IMR-90 (cell line): ENCODE measurements at regions not wholly inside any gene's neighbourhood (a gene's known extent, or its start where the extent isn't known, plus 50 kb on each side); places are given as distances from the start of the nearest gene placed in this dataset.

ENCODE experiments used
- ATAC-seq: fragments of 200-7000 bp; cut with Tn5 transposase; 2 replicates; pipeline ENCODE4 v1.9.1; 2020; ENCODE audit warnings: low read depth, mild to moderate bottlenecking, moderate library complexity
- BruUV-seq: library from RNA; stranded (reverse); fragments of 400-500 nt; replicated peaks from 2 replicates; lab custom pipeline; 2021; lab: Mats Ljungman, UMichigan
- CTCF ChIA-PET: fragments of 300-600 bp; formaldehyde crosslinking; extraction: SDS; loops from one replicate; lab custom pipeline; 2021; ENCODE audit warnings: antibody characterized with exemption; lab: Yijun Ruan, JAX
- POLR2A ChIA-PET: fragments of 300-600 bp; sonication (Branson Sonifier 250); formaldehyde crosslinking; loops from one replicate; lab custom pipeline; 2022; ENCODE audit warnings: antibody characterized with exemption; ENCODE audit not compliant: unreplicated experiment; lab: Charles Lee
- DNase-seq: peaks from one replicate; pipeline ENCODE4 v3.0.0; 2013
- H2AFZ ChIP-seq: replicated peaks from 2 replicates; pipeline ENCODE3; 2013; ENCODE audit warnings: low read length, mild to moderate bottlenecking; ENCODE audit not compliant: poor library complexity
- H2AK5ac ChIP-seq: 2 replicates; pipeline ENCODE4 v1.6.1; 2013; ENCODE audit warnings: low read depth, low read length, inconsistent platforms
- H2AK9ac ChIP-seq: replicated peaks from 2 replicates; pipeline ENCODE3; 2013; ENCODE audit warnings: mild to moderate bottlenecking, low read depth, low read length, moderate library complexity; ENCODE audit not compliant: poor library complexity
- H2BK120ac ChIP-seq: 2 replicates; pipeline ENCODE4 v1.6.1; 2013; ENCODE audit warnings: low read depth, low read length, inconsistent platforms
- H2BK15ac ChIP-seq: 3 replicates; pipeline ENCODE4 v1.6.1; 2013; ENCODE audit warnings: low read depth, low read length, inconsistent platforms
- H2BK20ac ChIP-seq: 2 replicates; pipeline ENCODE4 v1.6.1; 2013; ENCODE audit warnings: low read depth, mild to moderate bottlenecking, inconsistent platforms, low read length, moderate library complexity
- H2BK5ac ChIP-seq: 2 replicates; pipeline ENCODE4 v1.6.1; 2013; ENCODE audit warnings: mild to moderate bottlenecking, low read depth, low read length, inconsistent platforms; ENCODE audit not compliant: poor library complexity, severe bottlenecking
- H3K14ac ChIP-seq: replicated peaks from 2 replicates; pipeline ENCODE4 v1.6.1; 2013; ENCODE audit warnings: low read depth, low read length, inconsistent platforms
- H3K18ac ChIP-seq: 2 replicates; pipeline ENCODE4 v1.6.1; 2013; ENCODE audit warnings: low read depth, low read length, control low read depth
- H3K23ac ChIP-seq: 2 replicates; pipeline ENCODE4 v1.6.1; 2013; ENCODE audit warnings: low read depth, low read length, inconsistent platforms
- H3K27ac ChIP-seq: 2 replicates; pipeline ENCODE4 v1.5.1; 2013; ENCODE audit warnings: mild to moderate bottlenecking, control low read depth, low read length; ENCODE audit not compliant: insufficient read depth
- H3K27me3 ChIP-seq: 2 replicates; pipeline ENCODE4 v1.6.1; 2013; ENCODE audit warnings: low read length; ENCODE audit not compliant: control insufficient read depth, insufficient read depth
- H3K36me3 ChIP-seq: 2 replicates; pipeline ENCODE4 v1.6.1; 2013; ENCODE audit warnings: low read length, mixed read lengths; ENCODE audit not compliant: control insufficient read depth, insufficient read depth
- H3K4ac ChIP-seq: 2 replicates; pipeline ENCODE4 v1.6.1; 2013; ENCODE audit warnings: low read depth, low read length, inconsistent platforms
- H3K4me1 ChIP-seq: 2 replicates; pipeline ENCODE4 v1.6.1; 2013; ENCODE audit warnings: low read length, mixed read lengths; ENCODE audit not compliant: control insufficient read depth, insufficient read depth
- H3K4me2 ChIP-seq: 2 replicates; pipeline ENCODE4 v1.6.1; 2013; ENCODE audit warnings: low read depth, mild to moderate bottlenecking, control low read depth, low read length, moderate library complexity
- H3K4me3 ChIP-seq: 2 replicates; pipeline ENCODE4 v1.5.1; 2013; ENCODE audit warnings: low read depth, mild to moderate bottlenecking, control low read depth, low read length, moderate library complexity; ENCODE audit not compliant: insufficient read depth
- H3K56ac ChIP-seq: 2 replicates; pipeline ENCODE4 v1.6.1; 2013; ENCODE audit warnings: low read length, inconsistent platforms; ENCODE audit not compliant: insufficient read depth; ENCODE audit errors: extremely low read depth
- H3K79me1 ChIP-seq, 2 experiments: 2 replicates each; pipeline ENCODE4 v1.6.1; 2013; ENCODE audit warnings: low read length in 2 of 2, inconsistent platforms in 1 of 2, low read depth in 1 of 2
- H3K9ac ChIP-seq: 2 replicates; pipeline ENCODE4 v1.6.1; 2013; ENCODE audit warnings: low read depth, low read length, control low read depth
- H3K9me1 ChIP-seq: 2 replicates; pipeline ENCODE4 v1.6.1; 2013; ENCODE audit warnings: low read length, inconsistent platforms; ENCODE audit not compliant: insufficient read depth
- H3K9me3 ChIP-seq: 2 replicates; pipeline ENCODE4 v1.6.1; 2013; ENCODE audit warnings: low read length; ENCODE audit not compliant: control insufficient read depth, insufficient read depth
- H4K20me1 ChIP-seq: 2 replicates; pipeline ENCODE4 v1.6.1; 2013; ENCODE audit warnings: low read length, inconsistent platforms; ENCODE audit not compliant: insufficient read depth
- H4K5ac ChIP-seq: 2 replicates; pipeline ENCODE4 v1.6.1; 2013; ENCODE audit warnings: mild to moderate bottlenecking, low read depth, low read length, control low read depth
- H4K8ac ChIP-seq, 2 experiments: 2 replicates each; pipeline ENCODE4 v1.6.1; 2013; ENCODE audit warnings: low read depth in 2 of 2, low read length in 2 of 2, control low read depth in 1 of 2, inconsistent platforms in 1 of 2
- H4K91ac ChIP-seq: 2 replicates; pipeline ENCODE4 v1.6.1; 2013; ENCODE audit warnings: low read depth, low read length, inconsistent platforms; ENCODE audit not compliant: insufficient read depth
- CEBPB ChIP-seq: IDR thresholded peaks from 2 replicates; pipeline ENCODE4 v1.6.1; 2012; ENCODE audit warnings: low read depth, low read length, improper control_type of control experiment
- FOS ChIP-seq: fragments of 150-350 bp; IDR thresholded peaks from 2 replicates; pipeline ENCODE4 v1.6.1; 2016; ENCODE audit warnings: low read depth, low read length
- RAD21 ChIP-seq: IDR thresholded peaks from 2 replicates; pipeline ENCODE4 v1.6.1; 2012; ENCODE audit warnings: low read length, improper control_type of control experiment
- SMC3 ChIP-seq: fragments of 150-350 bp; IDR thresholded peaks from 2 replicates; pipeline ENCODE4 v1.6.1; 2016; ENCODE audit warnings: low read depth, mild to moderate bottlenecking, antibody characterized with exemption, low read length, moderate library complexity
- WGBS, 2 experiments: methylation state at CpG; one replicate each; pipeline versions ENCODE4 v1.1.5 to v1.1.7; 2013; ENCODE audit warnings: missing lambda C conversion rate in 2 of 2; ENCODE audit not compliant: insufficient read length in 1 of 2; ENCODE audit errors: extremely low coverage in 2 of 2; 5-methylcytosine and 5-hydroxymethylcytosine counted together
- dilution Hi-C: fragments of 300-500 bp; cut with HindIII; formaldehyde crosslinking; loops from one replicate; pipeline ENCODE4 v1.14.3; 2018; ENCODE audit warnings: low sequenced_read_pairs; ENCODE audit not compliant: unreplicated experiment
- in situ Hi-C: fragments of 300-500 bp; cut with MboI; formaldehyde crosslinking; loops from 3 replicates; pipeline ENCODE4 v1.14.3; 2019; ENCODE audit warnings: low sequenced_read_pairs, inconsistent platforms, mixed read lengths
- intact Hi-C: fragments of 100-400 bp; cut with micrococcal nuclease; formaldehyde crosslinking; loops from 2 replicates; pipeline ENCODE4 v1.10.0; 2022
- TF ChIP-seq, protein P1 (sequence below): fragments of 150-350 bp; IDR thresholded peaks from 2 replicates; pipeline ENCODE4 v1.6.1; 2017; ENCODE audit warnings: mild to moderate bottlenecking, antibody characterized with exemption, low read length, low read depth
- TF ChIP-seq, protein P2 (sequence below): conservative IDR thresholded peaks from 2 replicates; pipeline ENCODE4 v1.5.1; 2012; ENCODE audit warnings: mild to moderate bottlenecking, low read depth, low read length, improper control_type of control experiment

DNA sequence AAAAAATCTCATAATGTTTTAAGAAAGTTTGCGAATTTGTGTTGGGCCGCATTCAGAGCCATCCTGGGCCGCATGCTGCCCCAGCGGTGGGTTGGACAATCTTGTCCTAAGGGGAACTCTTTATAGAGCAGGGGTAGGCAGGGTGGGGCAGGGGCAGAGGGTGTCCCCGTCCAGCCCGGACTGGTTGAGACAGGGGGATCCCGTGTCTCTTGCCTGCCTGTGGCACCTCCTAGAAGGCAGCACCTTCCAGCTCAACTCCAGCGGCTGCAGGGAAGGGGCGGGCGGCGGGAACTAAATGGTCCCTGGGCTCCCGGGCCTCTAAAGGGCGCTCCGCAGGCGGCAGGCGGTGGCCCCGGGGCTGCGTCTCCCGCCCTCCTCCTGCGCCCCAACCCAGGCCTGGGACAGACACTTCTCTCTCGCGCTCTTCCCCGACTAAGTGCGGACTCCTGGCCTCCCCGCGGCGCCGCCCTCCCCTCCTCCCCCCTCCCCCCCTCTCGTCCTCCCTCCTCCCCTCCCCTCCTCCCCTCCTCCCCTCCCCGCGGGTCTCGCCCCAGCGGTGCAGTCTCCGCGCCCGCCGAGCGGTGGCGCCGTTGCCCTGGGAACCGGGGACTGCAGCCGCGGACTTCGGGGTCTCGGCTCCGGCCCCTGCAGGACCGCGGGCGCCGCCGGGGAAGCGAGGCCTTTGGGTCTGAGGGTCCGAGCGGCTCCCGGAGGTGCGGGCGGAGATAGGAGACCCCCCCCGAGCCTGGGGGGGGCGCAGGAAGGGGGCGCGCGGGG lies 132.6 kb downstream of the MRPL36 start:
- in situ Hi-C loops: no loop called here

More for the DNA sequence above, 132.6 kb downstream of the MRPL36 start:
- no TSS peak for BruUV-seq
- H3K27me3 ChIP-seq: peaks cover 59% of the 10 kb centered on the region
- no peaks in the 10 kb centered on the region for H4K20me1 ChIP-seq
- H3K27ac ChIP-seq: no peak overlapping the region
- H3K4me3 ChIP-seq: no peak overlapping the region
- no peak overlapping the region for H3K14ac ChIP-seq
- no peak overlapping the region for H2AK9ac ChIP-seq
- H4K91ac ChIP-seq: no peak overlapping the region
- H2BK120ac ChIP-seq: no peak overlapping the region
- WGBS, 2 experiments: 44% methylated on average over 2 of the region's 62 CpGs; no CpG with 5 or more reads in 1 of the 2 experiments
- H2BK20ac ChIP-seq: no peak overlapping the region
- POLR2A ChIA-PET: no interaction called here
- H2AK5ac ChIP-seq: no peak overlapping the region
- H3K79me1 ChIP-seq: no peaks in the 10 kb centered on the region
- H3K9me1 ChIP-seq: 0 out of 2 replicates have a peak, but pooled peaks cover 4% of the 10 kb centered on the region
- intact Hi-C loops (no loop called here), dilution Hi-C loops (no loop called here)
- CTCF ChIA-PET: no interaction called here
- H4K5ac ChIP-seq: no peak overlapping the region
- H3K56ac ChIP-seq: no peak overlapping the region
- H3K4ac ChIP-seq: no peak overlapping the region
- peaks cover 1% of the 10 kb centered on the region; the same call in 1 of the 2 replicates for H3K9me3 ChIP-seq
- no peak overlapping the region for H3K4me2 ChIP-seq
- H3K36me3 ChIP-seq: no peaks in the 10 kb centered on the region
- H3K9ac ChIP-seq: no peak overlapping the region
- H2BK15ac ChIP-seq: no peak overlapping the region
- TF ChIP-seq RAD21 (peak; percentile 34), CEBPB (no peak), FOS (no peak), SMC3 (no peak)
- TF ChIP-seq, protein P1, sequence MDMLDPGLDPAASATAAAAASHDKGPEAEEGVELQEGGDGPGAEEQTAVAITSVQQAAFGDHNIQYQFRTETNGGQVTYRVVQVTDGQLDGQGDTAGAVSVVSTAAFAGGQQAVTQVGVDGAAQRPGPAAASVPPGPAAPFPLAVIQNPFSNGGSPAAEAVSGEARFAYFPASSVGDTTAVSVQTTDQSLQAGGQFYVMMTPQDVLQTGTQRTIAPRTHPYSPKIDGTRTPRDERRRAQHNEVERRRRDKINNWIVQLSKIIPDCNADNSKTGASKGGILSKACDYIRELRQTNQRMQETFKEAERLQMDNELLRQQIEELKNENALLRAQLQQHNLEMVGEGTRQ: no peak
- TF ChIP-seq, protein P2, sequence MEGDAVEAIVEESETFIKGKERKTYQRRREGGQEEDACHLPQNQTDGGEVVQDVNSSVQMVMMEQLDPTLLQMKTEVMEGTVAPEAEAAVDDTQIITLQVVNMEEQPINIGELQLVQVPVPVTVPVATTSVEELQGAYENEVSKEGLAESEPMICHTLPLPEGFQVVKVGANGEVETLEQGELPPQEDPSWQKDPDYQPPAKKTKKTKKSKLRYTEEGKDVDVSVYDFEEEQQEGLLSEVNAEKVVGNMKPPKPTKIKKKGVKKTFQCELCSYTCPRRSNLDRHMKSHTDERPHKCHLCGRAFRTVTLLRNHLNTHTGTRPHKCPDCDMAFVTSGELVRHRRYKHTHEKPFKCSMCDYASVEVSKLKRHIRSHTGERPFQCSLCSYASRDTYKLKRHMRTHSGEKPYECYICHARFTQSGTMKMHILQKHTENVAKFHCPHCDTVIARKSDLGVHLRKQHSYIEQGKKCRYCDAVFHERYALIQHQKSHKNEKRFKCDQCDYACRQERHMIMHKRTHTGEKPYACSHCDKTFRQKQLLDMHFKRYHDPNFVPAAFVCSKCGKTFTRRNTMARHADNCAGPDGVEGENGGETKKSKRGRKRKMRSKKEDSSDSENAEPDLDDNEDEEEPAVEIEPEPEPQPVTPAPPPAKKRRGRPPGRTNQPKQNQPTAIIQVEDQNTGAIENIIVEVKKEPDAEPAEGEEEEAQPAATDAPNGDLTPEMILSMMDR: peak; percentile 35
- H2AFZ ChIP-seq: no peak overlapping the region
- no peak overlapping the region for H3K23ac ChIP-seq
- no peak overlapping the region for H2BK5ac ChIP-seq
- DNase-seq (no peak), ATAC-seq (peak; percentile 47; the same call in 1 of the 2 replicates)
- H3K4me1 ChIP-seq: no peaks in the 10 kb centered on the region
- no peak overlapping the region for H3K18ac ChIP-seq
- no peak overlapping the region for H4K8ac ChIP-seq
